HCT116 (cell line): ENCODE measurements at regions not wholly inside any gene's neighbourhood (a gene's known extent, or its start where the extent isn't known, plus 50 kb on each side); places are given as distances from the start of the nearest gene placed in this dataset.
"Not testable (repeated sequence)": the region's sequence is repeated elsewhere in the genome, so short reads cannot be mapped to it uniquely, and the experiment has no call there.

Source experiments
- ATAC-seq: fragments of 200-7000 bp; cut with Tn5 transposase; 2 replicates; pipeline ENCODE4 v1.9.1; 2020; ENCODE audit warnings: mild to moderate bottlenecking, moderate library complexity
- BruUV-seq: library from RNA; stranded (reverse); fragments of 400-500 nt; replicated peaks from 2 replicates; lab custom pipeline; 2021; lab: Mats Ljungman, UMichigan
- CTCF ChIA-PET: fragments of 300-600 bp; sonication (Branson Sonifier 250); formaldehyde crosslinking; loops from one replicate; lab custom pipeline; 2021; ENCODE audit warnings: antibody characterized with exemption; lab: Charles Lee
- POLR2A ChIA-PET: fragments of 300-600, 350-600 bp; sonication (Branson Sonifier 250); formaldehyde crosslinking; loops from one replicate; lab custom pipeline; 2021; ENCODE audit warnings: antibody characterized with exemption; lab: Charles Lee
- RAD21 ChIA-PET, 2 experiments: fragments of 300-600 bp; sonication (Branson Sonifier 250); formaldehyde crosslinking; loops; one replicate each; lab custom pipeline; 2023; ENCODE audit warnings: low total read pairs in 2 of 2; ENCODE audit not compliant: uncharacterized antibody in 2 of 2, unreplicated experiment in 2 of 2, low non-redundant PET in 1 of 2; lab: Charles Lee
- DNase-seq: peaks from one replicate; pipeline ENCODE4 v3.0.0-alpha.2; 2010; ENCODE audit warnings: low read depth, low spot score
- H2AFZ ChIP-seq: fragments of 200-600 bp; shearing (Covaris generic), sonication (generic); 2 replicates; pipeline ENCODE4 v1.6.1; 2017; ENCODE audit warnings: low read depth, mixed run types, mixed read lengths, antibody characterized with exemption, low read length; ENCODE audit not compliant: poor library complexity, severe bottlenecking
- H3K27ac ChIP-seq: 2 replicates; pipeline ENCODE4 v1.5.1; 2012; ENCODE audit warnings: low read depth, low read length
- H3K27me3 ChIP-seq: fragments of 200-600 bp; sonication (generic); 2 replicates; pipeline ENCODE4 v1.6.1; 2016; ENCODE audit warnings: mixed run types, low read length, mixed read lengths; ENCODE audit not compliant: insufficient read depth
- H3K36me3 ChIP-seq, 2 experiments: fragments of 200-500 bp in 1 of 2; fragments of 200-600 bp in 1 of 2; sonication (Bioruptor generic) in 1 of 2; sonication (generic) in 1 of 2; 2 replicates each; pipeline versions ENCODE4 v1.5.1 to v1.6.1; 2014 to 2016; ENCODE audit warnings: low read length in 2 of 2, inconsistent platforms in 1 of 2, mixed read lengths in 1 of 2, mixed run types in 1 of 2; ENCODE audit not compliant: insufficient read depth in 2 of 2, control insufficient read depth in 1 of 2
- H3K4me1 ChIP-seq, 2 experiments: fragments of 200-600 bp in 1 of 2; sonication (generic) in 1 of 2; 2 replicates each; pipeline versions ENCODE4 v1.5.1 to v1.6.1; 2012 to 2017; ENCODE audit warnings: low read length in 2 of 2, inconsistent platforms in 1 of 2, mild to moderate bottlenecking in 1 of 2, mixed read lengths in 1 of 2, mixed run types in 1 of 2, moderate library complexity in 1 of 2; ENCODE audit not compliant: insufficient read depth in 2 of 2, control insufficient read depth in 1 of 2
- H3K4me2 ChIP-seq: fragments of 200-600 bp; sonication (generic); 2 replicates; pipeline ENCODE4 v1.6.1; 2017; ENCODE audit warnings: mixed run types, low read length, mixed read lengths
- H3K4me3 ChIP-seq, 2 experiments: fragments of 200-600 bp in 1 of 2; sonication (generic) in 1 of 2; replicated peaks in 1 of 2; 2 replicates each; pipeline ENCODE4 v1.5.1; 2011 to 2016; ENCODE audit warnings: low read length in 2 of 2, control low read depth in 1 of 2, low read depth in 1 of 2, mild to moderate bottlenecking in 1 of 2, mixed read lengths in 1 of 2, mixed run types in 1 of 2
- H3K79me2 ChIP-seq: fragments of 200-600 bp; sonication (generic); 2 replicates; pipeline ENCODE4 v1.6.1; 2017; ENCODE audit warnings: mild to moderate bottlenecking, mixed run types, low read length, moderate library complexity, mixed read lengths; ENCODE audit not compliant: insufficient read depth
- H3K9ac ChIP-seq: fragments of 200-600 bp; sonication (generic); 2 replicates; pipeline ENCODE4 v1.6.1; 2016; ENCODE audit warnings: low read length, mixed read lengths
- H3K9me2 ChIP-seq: fragments of 200-600 bp; sonication (generic), shearing (Covaris generic); 2 replicates; pipeline ENCODE4 v1.6.1; 2017; ENCODE audit warnings: mixed run types, mild to moderate bottlenecking, moderate library complexity; ENCODE audit not compliant: insufficient read depth
- H3K9me3 ChIP-seq, 2 experiments: fragments of 200-500 bp in 1 of 2; fragments of 200-600 bp in 1 of 2; sonication (Bioruptor generic) in 1 of 2; sonication (generic) in 1 of 2; 2 replicates each; pipeline ENCODE4 v1.6.1; 2014 to 2017; ENCODE audit warnings: low read length in 2 of 2, mixed read lengths in 2 of 2, inconsistent platforms in 1 of 2, low read depth in 1 of 2, mild to moderate bottlenecking in 1 of 2, mixed run types in 1 of 2, moderate library complexity in 1 of 2; ENCODE audit not compliant: control insufficient read depth in 1 of 2, insufficient read depth in 1 of 2
- H4K20me1 ChIP-seq: fragments of 200-600 bp; sonication (generic), shearing (Covaris generic); 2 replicates; pipeline ENCODE4 v1.6.1; 2017; ENCODE audit warnings: mixed run types, mild to moderate bottlenecking, moderate library complexity; ENCODE audit not compliant: insufficient read depth
- RAD21 ChIP-seq: IDR thresholded peaks from 2 replicates; pipeline ENCODE4 v1.6.1; 2012; ENCODE audit warnings: low read depth, mild to moderate bottlenecking
- SP1 ChIP-seq: IDR thresholded peaks from 2 replicates; pipeline ENCODE4 v1.6.1; 2012; ENCODE audit warnings: low read depth
- TCF7L2 ChIP-seq: IDR thresholded peaks from 2 replicates; pipeline ENCODE4 v1.7.0; 2011; ENCODE audit warnings: borderline replicate concordance, inconsistent platforms; ENCODE audit not compliant: insufficient read depth, insufficient read length; ENCODE audit errors: extremely low read depth
- ZNF274 ChIP-seq: fragments of 200-500 bp; sonication (Bioruptor generic); IDR thresholded peaks from 2 replicates; pipeline ENCODE4 v1.6.1; 2014; ENCODE audit warnings: mild to moderate bottlenecking, low read depth, low read length, inconsistent platforms
- intact Hi-C: fragments of 100-400 bp; cut with micrococcal nuclease; formaldehyde crosslinking; loops from 2 replicates; pipeline ENCODE4 v1.10.0; 2022
- TF ChIP-seq, protein P1 (sequence below): IDR thresholded peaks from 2 replicates; pipeline ENCODE4 v1.6.1; 2012; ENCODE audit warnings: low read depth
- TF ChIP-seq, protein P2 (sequence below): IDR thresholded peaks from 2 replicates; pipeline ENCODE4 v1.6.1; 2011; ENCODE audit warnings: mild to moderate bottlenecking, low read length, moderate library complexity; ENCODE audit not compliant: insufficient replicate concordance; ENCODE audit errors: extremely low read depth

DNA sequence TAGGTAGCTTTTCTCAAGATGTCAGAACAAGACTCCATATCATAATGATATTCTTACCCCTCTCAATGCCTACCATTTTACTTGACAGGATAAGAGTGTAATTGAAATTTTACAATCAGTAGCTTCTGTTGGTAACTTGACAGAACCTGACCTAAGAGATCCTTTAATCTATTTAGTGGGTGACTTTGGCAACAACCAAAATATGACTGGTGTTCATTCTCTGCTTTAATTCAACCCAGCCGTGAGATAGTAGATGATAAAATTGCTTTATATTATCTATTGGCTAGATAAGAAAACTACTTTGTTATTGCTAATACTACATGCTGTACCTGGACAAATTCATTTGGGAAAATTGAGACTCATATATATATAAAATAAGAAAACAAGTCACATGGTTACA lies 770.2 kb upstream of the NXPH2 start (continued):
- TF ChIP-seq, protein P1, sequence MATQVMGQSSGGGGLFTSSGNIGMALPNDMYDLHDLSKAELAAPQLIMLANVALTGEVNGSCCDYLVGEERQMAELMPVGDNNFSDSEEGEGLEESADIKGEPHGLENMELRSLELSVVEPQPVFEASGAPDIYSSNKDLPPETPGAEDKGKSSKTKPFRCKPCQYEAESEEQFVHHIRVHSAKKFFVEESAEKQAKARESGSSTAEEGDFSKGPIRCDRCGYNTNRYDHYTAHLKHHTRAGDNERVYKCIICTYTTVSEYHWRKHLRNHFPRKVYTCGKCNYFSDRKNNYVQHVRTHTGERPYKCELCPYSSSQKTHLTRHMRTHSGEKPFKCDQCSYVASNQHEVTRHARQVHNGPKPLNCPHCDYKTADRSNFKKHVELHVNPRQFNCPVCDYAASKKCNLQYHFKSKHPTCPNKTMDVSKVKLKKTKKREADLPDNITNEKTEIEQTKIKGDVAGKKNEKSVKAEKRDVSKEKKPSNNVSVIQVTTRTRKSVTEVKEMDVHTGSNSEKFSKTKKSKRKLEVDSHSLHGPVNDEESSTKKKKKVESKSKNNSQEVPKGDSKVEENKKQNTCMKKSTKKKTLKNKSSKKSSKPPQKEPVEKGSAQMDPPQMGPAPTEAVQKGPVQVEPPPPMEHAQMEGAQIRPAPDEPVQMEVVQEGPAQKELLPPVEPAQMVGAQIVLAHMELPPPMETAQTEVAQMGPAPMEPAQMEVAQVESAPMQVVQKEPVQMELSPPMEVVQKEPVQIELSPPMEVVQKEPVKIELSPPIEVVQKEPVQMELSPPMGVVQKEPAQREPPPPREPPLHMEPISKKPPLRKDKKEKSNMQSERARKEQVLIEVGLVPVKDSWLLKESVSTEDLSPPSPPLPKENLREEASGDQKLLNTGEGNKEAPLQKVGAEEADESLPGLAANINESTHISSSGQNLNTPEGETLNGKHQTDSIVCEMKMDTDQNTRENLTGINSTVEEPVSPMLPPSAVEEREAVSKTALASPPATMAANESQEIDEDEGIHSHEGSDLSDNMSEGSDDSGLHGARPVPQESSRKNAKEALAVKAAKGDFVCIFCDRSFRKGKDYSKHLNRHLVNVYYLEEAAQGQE, result no peak

DNA sequence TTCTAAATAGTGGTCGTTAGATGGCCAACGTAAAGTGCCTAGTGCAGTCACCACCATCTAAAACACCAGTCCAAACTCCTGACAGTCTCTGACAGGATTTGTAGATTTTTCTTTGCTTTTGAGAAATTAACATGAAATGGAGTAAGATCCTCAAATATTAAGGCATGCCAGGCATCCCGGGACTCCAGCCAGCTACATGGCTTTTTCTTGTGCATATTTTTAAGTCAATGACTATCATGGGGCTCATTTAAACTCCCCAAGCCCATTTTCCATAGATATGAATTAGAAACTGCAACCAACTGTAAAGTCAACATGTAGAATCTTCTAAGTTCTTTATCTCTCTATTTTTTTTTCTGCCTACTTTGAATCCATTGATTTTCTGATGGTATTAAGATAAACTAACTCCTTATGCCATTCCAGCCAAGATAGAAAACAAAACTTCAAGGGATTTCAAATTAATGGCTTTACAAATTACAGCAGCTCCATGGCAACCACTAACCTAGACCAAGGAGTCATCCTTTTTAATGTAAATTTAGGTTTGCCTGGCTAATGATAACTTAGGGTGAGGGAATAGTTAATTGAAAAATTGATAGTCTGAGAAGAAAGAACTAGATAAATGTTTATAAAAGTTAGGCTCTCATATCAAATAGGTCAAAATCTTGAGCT lies 764.1 kb upstream of the NXPH2 start:
- DNase-seq, result no peak
- Histone ChIP-seq H3K79me2 (no peaks in the 10 kb centered on the region), H2AFZ (no peak overlapping the region), H3K9ac (no peak overlapping the region), H3K27ac (no peak overlapping the region)
- CTCF ChIA-PET, result no interaction called here
- TF ChIP-seq ZNF274, result no peak
- TF ChIP-seq TCF7L2, result no peak
- no peak for TF ChIP-seq RAD21
- TF ChIP-seq SP1, result no peak
- TF ChIP-seq, protein P2, sequence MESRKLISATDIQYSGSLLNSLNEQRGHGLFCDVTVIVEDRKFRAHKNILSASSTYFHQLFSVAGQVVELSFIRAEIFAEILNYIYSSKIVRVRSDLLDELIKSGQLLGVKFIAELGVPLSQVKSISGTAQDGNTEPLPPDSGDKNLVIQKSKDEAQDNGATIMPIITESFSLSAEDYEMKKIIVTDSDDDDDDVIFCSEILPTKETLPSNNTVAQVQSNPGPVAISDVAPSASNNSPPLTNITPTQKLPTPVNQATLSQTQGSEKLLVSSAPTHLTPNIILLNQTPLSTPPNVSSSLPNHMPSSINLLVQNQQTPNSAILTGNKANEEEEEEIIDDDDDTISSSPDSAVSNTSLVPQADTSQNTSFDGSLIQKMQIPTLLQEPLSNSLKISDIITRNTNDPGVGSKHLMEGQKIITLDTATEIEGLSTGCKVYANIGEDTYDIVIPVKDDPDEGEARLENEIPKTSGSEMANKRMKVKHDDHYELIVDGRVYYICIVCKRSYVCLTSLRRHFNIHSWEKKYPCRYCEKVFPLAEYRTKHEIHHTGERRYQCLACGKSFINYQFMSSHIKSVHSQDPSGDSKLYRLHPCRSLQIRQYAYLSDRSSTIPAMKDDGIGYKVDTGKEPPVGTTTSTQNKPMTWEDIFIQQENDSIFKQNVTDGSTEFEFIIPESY, result no peak
- TF ChIP-seq, all 23 proteins: peak for 0
- no peak for ATAC-seq
- no peaks in the 10 kb centered on the region for H3K36me3 ChIP-seq
- H3K4me2 ChIP-seq, result no peak overlapping the region
- no peaks in the 10 kb centered on the region for H3K9me3 ChIP-seq
- intact Hi-C loops, result no loop called here
- no peaks in the 10 kb centered on the region for H3K27me3 ChIP-seq
- BruUV-seq, result no TSS peak
- H3K4me3 ChIP-seq, result no peak overlapping the region
- ChIA-PET POLR2A (no interaction called here), RAD21 (no interaction called here)
- H3K9me2 ChIP-seq, result no peaks in the 10 kb centered on the region
- H3K4me1 ChIP-seq, result no peaks in the 10 kb centered on the region
- H4K20me1 ChIP-seq, result no peaks in the 10 kb centered on the region

DNA sequence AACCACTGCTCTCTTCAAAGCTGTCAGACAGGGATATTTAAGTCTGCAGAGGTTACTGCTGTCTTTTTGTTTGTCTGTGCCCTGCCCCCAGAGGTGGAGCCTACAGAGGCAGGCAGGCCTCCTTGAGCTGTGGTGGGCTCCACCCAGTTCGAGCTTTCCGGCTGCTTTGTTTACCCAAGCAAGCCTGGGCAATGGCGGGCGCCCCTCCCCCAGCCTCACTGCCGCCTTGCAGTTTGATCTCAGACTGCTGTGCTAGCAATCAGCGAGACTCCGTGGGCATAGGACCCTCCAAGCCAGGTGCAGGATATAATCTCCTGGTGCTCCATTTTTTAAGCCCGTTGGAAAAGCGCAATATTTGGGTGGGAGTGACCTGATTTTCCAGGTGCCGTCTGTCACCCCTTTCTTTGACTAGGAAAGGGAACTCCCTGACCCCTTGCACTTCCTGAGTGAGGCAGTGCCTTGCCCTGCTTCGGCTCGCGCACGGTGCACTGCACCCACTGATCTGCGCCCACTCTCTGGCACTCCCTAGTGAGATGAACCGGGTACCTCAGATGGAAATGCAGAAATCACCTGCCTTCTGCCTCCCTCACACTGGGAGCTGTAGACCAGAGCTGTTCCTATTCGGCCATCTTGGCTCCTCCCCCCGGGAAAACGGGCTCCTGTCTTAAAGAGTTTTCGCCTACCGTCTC lies 758.3 kb upstream of the NXPH2 start:
- H3K9me3 ChIP-seq, H3K79me2 ChIP-seq, BruUV-seq, ATAC-seq, CTCF ChIA-PET, H3K27ac ChIP-seq, H3K4me3 ChIP-seq, H3K4me1 ChIP-seq, H3K9me2 ChIP-seq, H3K36me3 ChIP-seq, H2AFZ ChIP-seq, DNase-seq, POLR2A ChIA-PET, intact Hi-C loops, RAD21 ChIA-PET, H3K27me3 ChIP-seq, H3K9ac ChIP-seq, H3K4me2 ChIP-seq, H4K20me1 ChIP-seq: not testable (repeated sequence)
